Fibroblast of lung (primary cell): ENCODE measurements at regions not wholly inside any gene's neighbourhood (a gene's known extent, or its start where the extent isn't known, plus 50 kb on each side); places are given as distances from the start of the nearest gene placed in this dataset.

ENCODE experiments used
- DNase-seq, 2 donors: peaks; one replicate each; pipeline versions ENCODE4 v3.0.0 to v3.0.0-alpha.2; 2010; ENCODE audit warnings: low read depth in 2 of 2
- H2AFZ ChIP-seq: 2 replicates; pipeline ENCODE4 v1.5.1; 2012; ENCODE audit warnings: low read length, control low read depth, inconsistent platforms
- H3K27ac ChIP-seq: 2 replicates; pipeline ENCODE4 v1.5.1; 2011; ENCODE audit warnings: low read length, control low read depth; ENCODE audit not compliant: insufficient read depth
- H3K27me3 ChIP-seq: 2 replicates; pipeline ENCODE4 v1.5.1; 2011; ENCODE audit warnings: mild to moderate bottlenecking, low read length; ENCODE audit not compliant: control insufficient read depth, insufficient read depth
- H3K36me3 ChIP-seq: 2 replicates; pipeline ENCODE4 v1.5.1; 2011; ENCODE audit warnings: low read length; ENCODE audit not compliant: control insufficient read depth, insufficient read depth
- H3K4me1 ChIP-seq: 2 replicates; pipeline ENCODE4 v1.5.1; 2011; ENCODE audit warnings: low read length; ENCODE audit not compliant: control insufficient read depth, insufficient read depth; ENCODE audit errors: extremely low read depth
- H3K4me2 ChIP-seq: 2 replicates; pipeline ENCODE4 v1.5.1; 2011; ENCODE audit warnings: low read length, control low read depth; ENCODE audit not compliant: insufficient read depth; ENCODE audit errors: extremely low read depth
- H3K4me3 ChIP-seq, 4 experiments: fragments of 200-600 bp in 1 of 4; sonication (generic) in 1 of 4; replicated peaks in 1 of 4; 2 replicates each; pipeline ENCODE4 v1.5.1; 2011 to 2016; ENCODE audit warnings: low read length in 4 of 4, low read depth in 3 of 4, mild to moderate bottlenecking in 3 of 4, control low read depth in 2 of 4, inconsistent platforms in 1 of 4, mixed read lengths in 1 of 4; ENCODE audit not compliant: insufficient read depth in 1 of 4; ENCODE audit errors: control extremely low read depth in 1 of 4
- H3K79me2 ChIP-seq: 2 replicates; pipeline ENCODE4 v1.5.1; 2012; ENCODE audit warnings: mild to moderate bottlenecking, low read length, inconsistent platforms; ENCODE audit not compliant: control insufficient read depth, insufficient read depth
- H3K9ac ChIP-seq: 2 replicates; pipeline ENCODE4 v1.5.1; 2011; ENCODE audit warnings: mild to moderate bottlenecking, low read length, control low read depth; ENCODE audit not compliant: insufficient read depth
- H3K9me3 ChIP-seq: 2 replicates; pipeline ENCODE4 v1.5.1; 2012; ENCODE audit warnings: low read depth, low read length; ENCODE audit not compliant: control insufficient read depth, insufficient read depth
- H4K20me1 ChIP-seq: 2 replicates; pipeline ENCODE4 v1.5.1; 2011; ENCODE audit warnings: low read length; ENCODE audit not compliant: control insufficient read depth, insufficient read depth; ENCODE audit errors: extremely low read depth
- EZH2 ChIP-seq: IDR thresholded peaks from 2 replicates; pipeline ENCODE4 v1.5.1; 2012; ENCODE audit warnings: low read length, control low read depth, mild to moderate bottlenecking; ENCODE audit errors: missing control alignments
- TF ChIP-seq, protein P1 (sequence below), 2 donors: IDR thresholded peaks in 1 of 2; conservative IDR thresholded peaks in 1 of 2; 1 replicate in 1 of 2; 2 replicates in 1 of 2; pipeline ENCODE4 v1.5.1; 2011 to 2012; ENCODE audit warnings: low read length in 2 of 2, control low read depth in 1 of 2, inconsistent platforms in 1 of 2, low read depth in 1 of 2, mild to moderate bottlenecking in 1 of 2

DNA sequence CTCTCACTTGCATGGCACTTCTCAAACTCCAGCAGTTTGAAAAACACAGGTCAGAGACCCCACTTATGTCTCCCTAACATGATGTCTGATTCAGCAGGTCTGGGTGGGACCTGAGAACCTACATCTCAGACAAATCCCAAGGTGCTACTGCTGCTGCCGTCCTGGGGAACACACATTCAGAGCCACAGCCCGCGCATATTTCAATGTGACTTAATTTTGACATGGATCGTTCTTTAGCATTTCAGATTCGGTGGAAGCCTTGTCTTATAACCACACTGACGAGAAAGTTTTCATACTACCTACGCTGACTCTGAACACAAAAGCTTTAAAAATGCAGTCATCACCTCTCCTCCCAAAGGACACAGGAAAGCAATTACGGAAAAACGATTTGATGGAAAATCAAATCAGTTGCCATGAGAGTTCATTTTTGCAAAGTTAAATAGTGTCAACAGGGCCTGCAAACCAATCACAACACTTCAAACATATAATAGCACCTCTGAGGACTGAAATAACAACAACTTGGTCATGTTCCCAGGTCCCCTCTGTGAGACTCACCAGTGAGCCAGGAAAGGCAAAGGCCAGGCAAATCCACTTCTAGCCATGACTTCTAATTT, 132.6 kb downstream of the SHANK2 start:
- Histone ChIP-seq H3K9ac (no peak overlapping the region), H3K27ac (no peak overlapping the region), H3K4me2 (no peak overlapping the region), H3K4me3 (no peak overlapping the region), H3K27me3 (no peaks in the 10 kb centered on the region), H3K4me1 (no peaks in the 10 kb centered on the region), H3K79me2 (no peaks in the 10 kb centered on the region), H2AFZ (no peak overlapping the region), H4K20me1 (no peaks in the 10 kb centered on the region), H3K9me3 (no peaks in the 10 kb centered on the region), H3K36me3 (no peaks in the 10 kb centered on the region)
- TF ChIP-seq, protein P1, sequence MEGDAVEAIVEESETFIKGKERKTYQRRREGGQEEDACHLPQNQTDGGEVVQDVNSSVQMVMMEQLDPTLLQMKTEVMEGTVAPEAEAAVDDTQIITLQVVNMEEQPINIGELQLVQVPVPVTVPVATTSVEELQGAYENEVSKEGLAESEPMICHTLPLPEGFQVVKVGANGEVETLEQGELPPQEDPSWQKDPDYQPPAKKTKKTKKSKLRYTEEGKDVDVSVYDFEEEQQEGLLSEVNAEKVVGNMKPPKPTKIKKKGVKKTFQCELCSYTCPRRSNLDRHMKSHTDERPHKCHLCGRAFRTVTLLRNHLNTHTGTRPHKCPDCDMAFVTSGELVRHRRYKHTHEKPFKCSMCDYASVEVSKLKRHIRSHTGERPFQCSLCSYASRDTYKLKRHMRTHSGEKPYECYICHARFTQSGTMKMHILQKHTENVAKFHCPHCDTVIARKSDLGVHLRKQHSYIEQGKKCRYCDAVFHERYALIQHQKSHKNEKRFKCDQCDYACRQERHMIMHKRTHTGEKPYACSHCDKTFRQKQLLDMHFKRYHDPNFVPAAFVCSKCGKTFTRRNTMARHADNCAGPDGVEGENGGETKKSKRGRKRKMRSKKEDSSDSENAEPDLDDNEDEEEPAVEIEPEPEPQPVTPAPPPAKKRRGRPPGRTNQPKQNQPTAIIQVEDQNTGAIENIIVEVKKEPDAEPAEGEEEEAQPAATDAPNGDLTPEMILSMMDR (conservative IDR thresholded peaks at IDR 0.05 in 1 of 2, IDR thresholded peaks at IDR 0.05 in 1 of 2; ENCODE audit: low read depth in 1 of 2, low read length in 2 of 2), result no peak
- TF ChIP-seq EZH2, result no peak
- no peak for DNase-seq

DNA sequence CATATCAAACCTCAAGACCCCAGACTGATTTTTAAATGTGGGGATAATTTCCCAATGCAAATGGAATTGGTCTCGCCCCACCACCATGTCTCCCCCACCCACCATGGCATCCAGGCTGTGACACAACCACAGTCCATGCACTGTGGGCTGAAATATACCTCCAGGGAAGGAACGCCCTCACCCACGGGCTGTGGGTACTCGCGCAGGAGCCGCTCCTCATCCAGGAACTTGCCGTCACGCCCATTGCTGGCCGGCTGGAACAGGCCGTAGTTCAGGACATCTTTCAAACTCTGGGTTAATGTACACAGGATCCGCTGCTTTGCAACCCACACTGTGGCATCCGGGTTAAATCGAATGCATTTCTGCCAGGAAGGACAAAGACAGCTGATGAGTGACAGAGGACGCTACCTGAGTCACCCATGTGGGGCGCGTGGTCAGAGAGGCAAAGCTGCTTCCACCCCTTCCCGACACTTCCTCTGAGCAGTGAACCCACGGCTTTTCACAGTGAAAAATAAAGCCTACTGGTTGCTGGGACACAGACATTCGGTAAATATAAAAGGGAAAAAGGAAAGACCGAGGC, 133.6 kb downstream of the SHANK2 start:
- no peaks in the 10 kb centered on the region for H3K4me1 ChIP-seq
- no peaks in the 10 kb centered on the region for H3K36me3 ChIP-seq
- no peaks in the 10 kb centered on the region for H3K9me3 ChIP-seq
- H4K20me1 ChIP-seq, result no peaks in the 10 kb centered on the region
- no peak for TF ChIP-seq EZH2
- TF ChIP-seq, protein P1 (conservative IDR thresholded peaks at IDR 0.05 in 1 of 2, IDR thresholded peaks at IDR 0.05 in 1 of 2; ENCODE audit: low read depth in 1 of 2, low read length in 2 of 2), result no peak
- H3K79me2 ChIP-seq, result no peaks in the 10 kb centered on the region
- H3K4me3 ChIP-seq, result no peak overlapping the region
- no peaks in the 10 kb centered on the region for H3K27me3 ChIP-seq
- DNase-seq, result no peak
- no peak overlapping the region for H3K27ac ChIP-seq
- no peak overlapping the region for H2AFZ ChIP-seq
- no peak overlapping the region for H3K4me2 ChIP-seq
- no peak overlapping the region for H3K9ac ChIP-seq

DNA sequence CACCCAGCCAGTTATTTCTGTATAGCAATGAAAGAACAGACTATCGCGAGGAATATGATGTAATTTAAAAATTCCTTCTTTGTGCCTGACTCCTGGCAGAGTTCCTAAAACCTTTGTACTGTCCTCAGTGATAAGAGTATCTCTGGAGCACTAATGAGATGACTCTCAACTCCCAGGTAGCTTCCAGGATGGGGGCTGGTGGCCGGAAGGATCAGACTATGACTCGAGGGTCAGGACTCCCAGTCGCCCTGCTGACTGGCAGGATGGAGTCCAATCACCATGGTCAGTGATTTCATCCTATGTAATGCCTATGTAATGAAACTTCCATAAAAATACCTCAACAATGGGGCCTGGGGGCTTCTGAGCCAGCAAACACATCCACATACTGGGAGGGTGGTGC, 135.1 kb downstream of the SHANK2 start:
- H2AFZ ChIP-seq, result no peak overlapping the region
- H3K79me2 ChIP-seq, result no peaks in the 10 kb centered on the region
- DNase-seq, result no peak
- no peak overlapping the region for H3K4me3 ChIP-seq
- H3K9me3 ChIP-seq, result no peaks in the 10 kb centered on the region
- H3K4me2 ChIP-seq, result no peak overlapping the region
- H4K20me1 ChIP-seq, result no peaks in the 10 kb centered on the region
- no peaks in the 10 kb centered on the region for H3K36me3 ChIP-seq
- no peaks in the 10 kb centered on the region for H3K4me1 ChIP-seq
- TF ChIP-seq, protein P1 (conservative IDR thresholded peaks at IDR 0.05 in 1 of 2, IDR thresholded peaks at IDR 0.05 in 1 of 2; ENCODE audit: low read depth in 1 of 2, low read length in 2 of 2), result no peak
- TF ChIP-seq EZH2, result no peak
- no peaks in the 10 kb centered on the region for H3K27me3 ChIP-seq
- no peak overlapping the region for H3K9ac ChIP-seq
- H3K27ac ChIP-seq, result no peak overlapping the region
